B cell (primary cell): ENCODE measurements at regions not wholly inside any gene's neighbourhood (a gene's known extent, or its start where the extent isn't known, plus 50 kb on each side); places are given as distances from the start of the nearest gene placed in this dataset.
"Not testable (repeated sequence)": the region's sequence is repeated elsewhere in the genome, so short reads cannot be mapped to it uniquely, and the experiment has no call there.

ENCODE experiments used
- ATAC-seq: fragments of 200-7000 bp; cut with Tn5 transposase; one replicate; pipeline ENCODE4 v1.10.0; 2021; ENCODE audit warnings: low read depth, mild to moderate bottlenecking, moderate number of reproducible peaks, moderate library complexity
- CTCF ChIA-PET: fragments of 350-600 bp; sonication (Branson Sonifier 250); formaldehyde crosslinking; loops from one replicate; lab custom pipeline; 2021; ENCODE audit warnings: antibody characterized with exemption, inconsistent platforms; lab: Charles Lee
- POLR2A ChIA-PET: fragments of 350-600 bp; sonication (Branson Sonifier 250); formaldehyde crosslinking; loops from one replicate; lab custom pipeline; 2021; ENCODE audit warnings: antibody characterized with exemption; lab: Charles Lee
- DNase-seq: peaks from one replicate; pipeline ENCODE4 v3.0.0; 2013
- H2AFZ ChIP-seq: 2 replicates; pipeline ENCODE4 v1.6.1; 2012; ENCODE audit warnings: mild to moderate bottlenecking, low read depth, low read length; ENCODE audit not compliant: insufficient read depth, poor library complexity, severe bottlenecking
- H3K27ac ChIP-seq, 2 donors: 1 replicate in 1 of 2; 2 replicates in 1 of 2; pipeline ENCODE4 v1.5.1; 2012 to 2013; ENCODE audit warnings: low read length in 2 of 2, mild to moderate bottlenecking in 2 of 2, moderate library complexity in 1 of 2
- H3K27me3 ChIP-seq, 4 experiments: fragments of 200-600 bp in 1 of 4; sonication (generic) in 1 of 4; replicated peaks in 1 of 4; 1 replicate in 2 of 4; 2 replicates in 2 of 4; pipeline versions ENCODE4 v1.6.1 to v1.7.0; 2013 to 2016; ENCODE audit warnings: low read length in 3 of 4, mild to moderate bottlenecking in 2 of 4, mixed read lengths in 1 of 4, moderate library complexity in 1 of 4; ENCODE audit not compliant: insufficient read depth in 4 of 4, control insufficient read depth in 3 of 4; ENCODE audit errors: control extremely low read depth in 1 of 4
- H3K36me3 ChIP-seq, 2 experiments: replicated peaks in 1 of 2; 1 replicate in 1 of 2; 2 replicates in 1 of 2; pipeline versions ENCODE4 v1.6.1 to v1.7.1; 2013; ENCODE audit warnings: low read length in 1 of 2; ENCODE audit not compliant: insufficient read depth in 2 of 2, control insufficient read depth in 1 of 2; ENCODE audit errors: control extremely low read depth in 1 of 2, extremely low read depth in 1 of 2
- H3K4me1 ChIP-seq, 2 donors: fragments of 200-600 bp in 1 of 2; sonication (generic) in 1 of 2; 1 replicate in 1 of 2; 2 replicates in 1 of 2; pipeline versions ENCODE4 v1.5.1 to v1.6.1; 2013 to 2017; ENCODE audit warnings: low read length in 2 of 2; ENCODE audit not compliant: control insufficient read depth in 2 of 2, insufficient read depth in 2 of 2
- H3K4me2 ChIP-seq: replicated peaks from 2 replicates; pipeline ENCODE3; 2012; ENCODE audit warnings: mild to moderate bottlenecking, low read depth, low read length; ENCODE audit not compliant: poor library complexity, severe bottlenecking
- H3K4me3 ChIP-seq, 5 experiments: fragments of 200-600 bp in 1 of 5; sonication (generic) in 1 of 5; 1 replicate in 3 of 5; 2 replicates in 2 of 5; pipeline versions ENCODE4 v1.5.1 to v1.7.0; 2011 to 2016; ENCODE audit warnings: low read length in 4 of 5, mild to moderate bottlenecking in 4 of 5, low read depth in 2 of 5, control low read depth in 1 of 5, moderate library complexity in 1 of 5; ENCODE audit not compliant: insufficient read depth in 1 of 5; ENCODE audit errors: control extremely low read depth in 1 of 5, extremely low read depth in 1 of 5
- H3K79me2 ChIP-seq: fragments of 200-600 bp; sonication (generic); one replicate; pipeline ENCODE4 v1.6.0; 2016; ENCODE audit warnings: low read length; ENCODE audit not compliant: control insufficient read depth, insufficient read depth
- H3K9ac ChIP-seq: fragments of 200-600 bp; sonication (generic); 2 replicates; pipeline ENCODE4 v1.6.1; 2017; ENCODE audit warnings: mild to moderate bottlenecking, low read length, moderate library complexity
- H3K9me3 ChIP-seq, 3 donors: one replicate each; pipeline versions ENCODE4 v1.6.1 to v1.7.1; 2013; ENCODE audit warnings: low read length in 2 of 3; ENCODE audit not compliant: control insufficient read depth in 2 of 3, insufficient read depth in 1 of 3; ENCODE audit errors: control extremely low read depth in 1 of 3
- H4K20me1 ChIP-seq: 2 replicates; pipeline ENCODE4 v1.6.0; 2012; ENCODE audit warnings: mild to moderate bottlenecking, low read length; ENCODE audit not compliant: insufficient read depth, control insufficient read depth, poor library complexity, severe bottlenecking
- H3K27ac Mint-ChIP-seq: one replicate; pipeline ENCODE4 v1.8.0; 2021; ENCODE audit warnings: mixed read lengths
- H3K27me3 Mint-ChIP-seq: one replicate; pipeline ENCODE4 v1.8.0; 2021; ENCODE audit warnings: mixed read lengths
- H3K4me1 Mint-ChIP-seq: one replicate; pipeline ENCODE4 v1.8.0; 2021; ENCODE audit warnings: mixed read lengths
- H3K4me3 Mint-ChIP-seq: one replicate; pipeline ENCODE4 v1.8.0; 2021; ENCODE audit warnings: mixed read lengths
- H3K9me3 Mint-ChIP-seq: one replicate; pipeline ENCODE4 v1.8.0; 2022; ENCODE audit warnings: mixed read lengths; ENCODE audit not compliant: insufficient read depth
- CTCF ChIP-seq: fragments of 200-600 bp; IDR thresholded peaks from one replicate; pipeline ENCODE4 v1.8.0; 2022; ENCODE audit warnings: antibody characterized with exemption, mild to moderate bottlenecking
- EZH2 ChIP-seq: IDR thresholded peaks from 2 replicates; pipeline ENCODE4 v1.6.1; 2012; ENCODE audit warnings: borderline replicate concordance, low read depth, mild to moderate bottlenecking, moderate library complexity, low read length; ENCODE audit not compliant: insufficient read depth, poor library complexity, severe bottlenecking
- WGBS: methylation state at CpG from one replicate; pipeline ENCODE4 v1.1.5; 2013; ENCODE audit warnings: missing lambda C conversion rate; ENCODE audit not compliant: insufficient coverage; 5-methylcytosine and 5-hydroxymethylcytosine counted together
- intact Hi-C: fragments of 100-400 bp; cut with micrococcal nuclease; formaldehyde crosslinking; loops from one replicate; pipeline ENCODE4 v1.10.0; 2022

GRCh38 chrX:150270622-150271021, 92.5 kb upstream of the MAMLD1 start:
- Histone ChIP-seq H3K9ac (no peak overlapping the region), H3K27me3 (no peaks in the 10 kb centered on the region), H3K79me2 (no peaks in the 10 kb centered on the region), H3K27ac (no peak overlapping the region), H3K9me3 (no peaks in the 10 kb centered on the region), H2AFZ (no peak overlapping the region), H3K4me3 (no peak overlapping the region), H3K4me1 (no peaks in the 10 kb centered on the region), H4K20me1 (no peaks in the 10 kb centered on the region), H3K4me2 (no peak overlapping the region), H3K36me3 (no peaks in the 10 kb centered on the region)
- ChIA-PET CTCF (no interaction called here), POLR2A (no interaction called here)
- TF ChIP-seq EZH2 (no peak), CTCF (no peak)
- Mint-ChIP-seq H3K27ac (no peak overlapping the region), H3K27me3 (no peaks in the 10 kb centered on the region), H3K4me3 (no peak overlapping the region), H3K9me3 (no peaks in the 10 kb centered on the region), H3K4me1 (no peaks in the 10 kb centered on the region)
- ATAC-seq, result no peak
- WGBS, result 78% methylated on average over 2 of the region's 3 CpGs
- no peak for DNase-seq
- intact Hi-C loops, result no loop called here

GRCh38 chrX:150273575-150274294, 89.4 kb upstream of the MAMLD1 start:
- intact Hi-C loops, ATAC-seq, H3K9me3 Mint-ChIP-seq, CTCF ChIA-PET, DNase-seq, H3K9me3 ChIP-seq, H4K20me1 ChIP-seq, H3K4me3 ChIP-seq, H3K27ac ChIP-seq, H3K36me3 ChIP-seq, H3K27ac Mint-ChIP-seq, H2AFZ ChIP-seq, H3K4me1 ChIP-seq, H3K4me1 Mint-ChIP-seq, H3K4me3 Mint-ChIP-seq, H3K79me2 ChIP-seq, H3K4me2 ChIP-seq, H3K27me3 Mint-ChIP-seq, H3K27me3 ChIP-seq, H3K9ac ChIP-seq, POLR2A ChIA-PET: not testable (repeated sequence)
- no CpG with 5 or more reads among the region's 4 CpGs for WGBS
